ENCODE measurements at regions not wholly inside any gene's neighbourhood (a gene's known extent, or its start where the extent isn't known, plus 50 kb on each side); places are given as distances from the start of the nearest gene placed in this dataset.

GRCh38 chr15:25930931-25931330 is 67.8 kb upstream of the ATP10A start:
- DNase-seq (ENCODE audit: low read depth in 1 of 2, low spot score in 1 of 2) (no peak), FAIRE-seq (no peak), ATAC-seq (no peak)
- H3K4me1 ChIP-seq = peaks cover 8% of the 10 kb centered on the region; the same call in 2 of the 3 replicates
- TF ChIP-seq JUNB (IDR thresholded peaks at IDR 0.05) (no peak), CBX2 (IDR thresholded peaks at IDR 0.05; ENCODE audit: borderline replicate concordance, low read depth) (no peak), SREBF2 (IDR thresholded peaks at IDR 0.05) (no peak), EHF (CRISPR knock-in tag; IDR thresholded peaks at IDR 0.05) (no peak), ELK1 (IDR thresholded peaks at IDR 0.05; ENCODE audit: low read depth, low read length) (no peak), RFX5 (IDR thresholded peaks at IDR 0.05) (no peak), MYC (IDR thresholded peaks at IDR 0.05; ENCODE audit: borderline replicate concordance, low read length) (no peak), MAZ (IDR thresholded peaks at IDR 0.05; ENCODE audit: borderline replicate concordance, low read depth, low read length) (no peak), PBX3 (IDR thresholded peaks at IDR 0.05) (no peak), KDM5A (IDR thresholded peaks at IDR 0.05) (no peak)
- no peak overlapping the region for H3K27ac ChIP-seq
- no peak overlapping the region for H3K4me3 ChIP-seq
- WGBS (ENCODE audit: missing lambda C conversion rate) = no CpG with 5 or more reads among the region's 2 CpGs
- ChIA-PET CTCF (no interaction called here), POLR2A (no interaction called here)
- H3K9me3 ChIP-seq = no peaks in the 10 kb centered on the region
- H3K4me2 ChIP-seq = no peak overlapping the region

Small RNAs in the stretch of these regions (small RNA-seq; reads per million reads assigned to genes)
- 0 reads per million in 6 experiments for gene RF00554

All from A549 (cell line).